GM18505 (cell line): ENCODE measurements at regions not wholly inside any gene's neighbourhood (a gene's known extent, or its start where the extent isn't known, plus 50 kb on each side); places are given as distances from the start of the nearest gene placed in this dataset.
"Not testable (repeated sequence)": the region's sequence is repeated elsewhere in the genome, so short reads cannot be mapped to it uniquely, and the experiment has no call there.

Experiments used
- ATAC-seq: cut with Tn5 transposase; IDR thresholded peaks from one replicate; pipeline ENCODE4 v1.9.1; 2021; ENCODE audit not compliant: unreplicated experiment
- POLR2A ChIP-seq: IDR thresholded peaks from 4 replicates; pipeline ENCODE4 v1.6.1; 2011; ENCODE audit warnings: borderline replicate concordance; ENCODE audit not compliant: insufficient read depth, insufficient read length; ENCODE audit errors: extremely low read depth

GRCh38 chr17:31660684-31661083 lies 198.4 kb downstream of the COPRS start:
- no peak for ATAC-seq
- TF ChIP-seq POLR2A = no peak

DNA sequence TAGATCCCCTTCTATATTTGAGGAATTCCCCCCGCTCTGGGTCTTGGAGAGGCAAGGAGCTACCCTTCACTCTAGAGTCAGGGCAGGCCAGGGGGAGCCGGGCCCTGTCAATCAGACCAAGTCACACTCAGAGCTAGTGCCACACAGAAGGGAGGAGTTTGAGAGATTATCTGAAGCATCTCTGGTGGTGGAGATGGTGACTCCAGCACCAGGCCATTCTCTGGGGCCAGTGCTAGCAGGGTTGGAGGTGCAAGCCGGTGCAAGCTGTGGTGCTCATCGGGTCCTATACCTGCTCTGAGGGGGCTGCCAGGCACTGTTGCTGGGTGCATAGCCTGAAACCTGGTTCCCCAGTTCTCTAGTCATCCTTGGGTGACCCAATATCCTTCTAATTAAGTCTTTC lies 201.2 kb downstream of the COPRS start:
- no peak for TF ChIP-seq POLR2A
- no peak for ATAC-seq

- ATAC-seq = no peak
- TF ChIP-seq POLR2A = no peak
Measured at GRCh38 chr17:31654936-31655335, 204.1 kb downstream of the COPRS start.

- TF ChIP-seq POLR2A = no peak
- ATAC-seq = no peak
Measured at GRCh38 chr17:31653691-31654090, 205.4 kb downstream of the COPRS start.

- no peak for ATAC-seq
- TF ChIP-seq POLR2A = no peak
Measured at GRCh38 chr17:31650756-31651520, 208.1 kb downstream of the COPRS start.

DNA sequence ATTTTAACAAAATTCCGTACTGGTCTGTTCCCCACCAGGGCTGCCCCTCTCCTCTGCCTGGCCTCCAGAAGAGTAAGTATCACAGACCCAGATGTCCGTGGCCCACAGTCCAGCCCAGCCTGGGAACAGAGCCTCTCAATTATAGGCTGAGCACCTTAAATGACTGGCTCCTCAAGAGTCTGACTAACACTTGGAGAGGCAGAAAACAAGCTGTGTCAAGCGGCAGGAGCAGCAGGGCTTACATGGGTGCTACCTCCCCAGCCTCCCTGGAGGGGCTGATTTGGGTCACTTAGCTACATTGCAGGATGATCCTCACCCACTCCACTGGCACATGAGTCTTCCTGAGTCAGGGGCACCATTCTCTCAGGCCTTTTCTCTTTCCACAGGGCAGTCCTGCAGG lies 209.7 kb downstream of the COPRS start:
- ATAC-seq = no peak
- TF ChIP-seq POLR2A = no peak

GRCh38 chr17:31647661-31648060 lies 211.4 kb downstream of the COPRS start:
- no peak for TF ChIP-seq POLR2A
- ATAC-seq = no peak

DNA sequence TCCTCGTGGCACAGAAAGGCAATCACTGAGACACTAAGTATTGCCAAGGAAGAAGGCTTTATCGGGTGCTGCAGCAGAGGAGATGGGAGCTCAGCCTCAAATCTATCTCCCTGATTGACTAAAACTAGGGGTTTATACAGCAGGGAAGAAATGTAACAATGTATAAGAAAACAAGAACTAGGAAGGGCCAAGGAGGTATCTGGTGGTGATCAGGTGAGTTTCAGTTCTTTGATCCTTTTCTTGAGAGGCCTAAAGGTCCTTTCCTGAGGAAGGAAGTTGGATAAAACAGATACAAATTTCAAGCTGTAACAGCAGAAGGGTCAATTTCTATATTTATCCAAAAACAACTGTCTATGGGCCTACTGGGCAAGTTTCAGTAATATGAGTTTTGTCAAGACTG lies 212.4 kb downstream of the COPRS start:
- no peak for TF ChIP-seq POLR2A
- no peak for ATAC-seq

- no peak for TF ChIP-seq POLR2A
- ATAC-seq = no peak
Measured at GRCh38 chr17:31645351-31645750, 213.7 kb downstream of the COPRS start.

GRCh38 chr17:31631766-31632165 lies 227.3 kb downstream of the COPRS start:
- no peak for ATAC-seq
- no peak for TF ChIP-seq POLR2A

- ATAC-seq = not testable (repeated sequence)
Measured at GRCh38 chr17:31630866-31631265, 228.2 kb downstream of the COPRS start.

DNA sequence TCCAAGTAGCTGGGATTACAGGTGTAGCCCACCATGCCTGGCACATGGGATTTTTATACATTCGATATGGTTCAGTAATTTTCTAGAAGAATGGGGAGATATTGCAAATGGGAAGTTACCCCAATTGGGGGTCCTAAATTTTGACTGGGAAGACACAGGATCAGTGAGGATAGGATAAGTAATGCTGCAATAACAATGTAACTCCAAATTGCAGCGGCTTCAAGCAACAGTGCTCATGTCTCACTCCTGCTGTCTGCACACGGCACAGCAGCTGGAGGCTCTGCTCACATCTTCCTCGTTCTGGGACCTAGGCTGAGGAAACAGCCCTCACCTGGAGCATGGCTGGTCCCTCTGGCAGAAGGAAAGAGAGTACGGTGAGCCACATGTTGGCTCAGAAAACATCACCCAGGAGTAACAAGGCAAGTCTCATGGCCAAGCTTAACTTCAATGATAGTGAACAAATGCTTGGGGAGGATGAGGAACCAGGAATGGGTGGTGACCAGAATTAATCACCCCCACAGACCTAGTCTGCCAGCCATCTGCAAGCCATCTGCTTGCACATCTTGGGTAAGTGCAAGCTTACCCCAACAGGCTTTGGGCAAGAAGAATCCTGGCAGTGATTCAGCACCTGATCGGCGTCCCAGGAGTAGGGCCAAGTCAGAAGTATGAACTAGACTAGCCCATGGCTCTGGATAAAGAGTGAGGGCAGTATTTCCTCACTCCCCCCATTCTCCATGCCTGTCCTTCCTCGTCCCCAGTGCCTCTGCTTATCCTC lies 229.2 kb downstream of the COPRS start:
- no peak for ATAC-seq
- TF ChIP-seq POLR2A = no peak

- no peak for ATAC-seq
- TF ChIP-seq POLR2A = no peak
Measured at GRCh38 chr17:31627960-31628359, 231.1 kb downstream of the COPRS start.

DNA sequence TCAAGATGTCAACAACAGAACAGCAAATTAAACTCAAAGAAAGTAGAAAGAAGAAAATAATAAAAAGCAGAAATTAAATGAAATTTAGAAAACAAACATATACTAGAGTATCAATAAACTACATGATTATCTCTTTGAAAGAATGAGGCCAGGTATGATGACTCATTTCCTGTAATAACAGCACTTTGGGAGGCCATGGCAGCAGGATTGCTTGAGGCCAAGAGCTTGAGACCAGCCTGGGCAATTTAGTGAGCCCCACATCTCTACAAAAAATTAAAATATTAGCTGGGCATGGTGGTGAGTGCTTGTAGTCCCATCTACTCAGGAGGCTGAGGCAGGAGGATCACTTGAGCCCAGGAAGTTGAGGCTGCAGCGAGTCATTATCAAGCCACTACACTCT lies 232.5 kb downstream of the RAB11FIP4 start:
- no peak for ATAC-seq
- TF ChIP-seq POLR2A = no peak
